K562 (cell line): ENCODE measurements at regions not wholly inside any gene's neighbourhood (a gene's known extent, or its start where the extent isn't known, plus 50 kb on each side); places are given as distances from the start of the nearest gene placed in this dataset.

Experiments used
- BCOR ChIP-seq: fragments of 450-650 bp; IDR thresholded peaks from 2 replicates; pipeline ENCODE4 v1.6.1; 2016
- DACH1 ChIP-seq: fragments of 450-650 bp; IDR thresholded peaks from 2 replicates; pipeline ENCODE4 v1.6.1; 2018; ENCODE audit not compliant: partially characterized antibody
- FOXA3 ChIP-seq, 2 experiments: fragments of 450-650 bp in 1 of 2; sonication (generic) in 1 of 2; formaldehyde crosslinking; IDR thresholded peaks in 1 of 2; conservative IDR thresholded peaks in 1 of 2; 2 replicates each; pipeline versions ENCODE4 v1.4.0 to v1.8.0; 2020 to 2022; ENCODE audit warnings: mild to moderate bottlenecking in 2 of 2, missing genetic modification reagents in 1 of 2
- FOXJ2 ChIP-seq: fragments of 200-800 bp; sonication (Bioruptor generic); IDR thresholded peaks from 2 replicates; pipeline ENCODE4 v1.6.1; 2016; ENCODE audit warnings: missing genetic modification characterization, missing compliant biosample characterization
- HMG20B ChIP-seq: fragments of 250-450 bp; sonication (Bioruptor Pico); IDR thresholded peaks from 2 replicates; pipeline ENCODE4 v1.5.0; 2021; ENCODE audit warnings: mild to moderate bottlenecking
- MAFK ChIP-seq: IDR thresholded peaks from 2 replicates; pipeline ENCODE4 v1.6.1; 2011; ENCODE audit warnings: low read length, improper control_type of control experiment
- NR2C1 ChIP-seq, 2 experiments: fragments of 450-650 bp; IDR thresholded peaks; 2 replicates each; pipeline ENCODE4 v1.6.1; 2017; ENCODE audit warnings: mild to moderate bottlenecking in 2 of 2, antibody characterized with exemption in 1 of 2, inconsistent platforms in 1 of 2, missing compliant biosample characterization in 1 of 2, missing genetic modification characterization in 1 of 2
- ZKSCAN1 ChIP-seq: fragments of 150-350 bp; IDR thresholded peaks from 2 replicates; pipeline ENCODE4 v1.6.1; 2016; ENCODE audit warnings: low read depth, low read length
- ZNF445 ChIP-seq: fragments of 250-450 bp; sonication (Bioruptor Pico); IDR thresholded peaks from 2 replicates; pipeline ENCODE4 v1.4.0; 2020; ENCODE audit warnings: low read depth, mild to moderate bottlenecking, moderate library complexity
- TF ChIP-seq, protein P1 (sequence below), 2 experiments: fragments of 450-650 bp in 1 of 2; sonication (generic) in 1 of 2; formaldehyde crosslinking in 1 of 2; IDR thresholded peaks; 2 replicates each; pipeline versions ENCODE4 v1.7.1 to v1.9.0; 2016 to 2022; ENCODE audit warnings: inconsistent platforms in 1 of 2, mild to moderate bottlenecking in 1 of 2, missing genetic modification reagents in 1 of 2
- TF ChIP-seq, protein P2 (sequence below): fragments of 450-650 bp; formaldehyde crosslinking; IDR thresholded peaks from 2 replicates; pipeline ENCODE4 v1.4.0; 2022; ENCODE audit warnings: missing genetic modification characterization

DNA sequence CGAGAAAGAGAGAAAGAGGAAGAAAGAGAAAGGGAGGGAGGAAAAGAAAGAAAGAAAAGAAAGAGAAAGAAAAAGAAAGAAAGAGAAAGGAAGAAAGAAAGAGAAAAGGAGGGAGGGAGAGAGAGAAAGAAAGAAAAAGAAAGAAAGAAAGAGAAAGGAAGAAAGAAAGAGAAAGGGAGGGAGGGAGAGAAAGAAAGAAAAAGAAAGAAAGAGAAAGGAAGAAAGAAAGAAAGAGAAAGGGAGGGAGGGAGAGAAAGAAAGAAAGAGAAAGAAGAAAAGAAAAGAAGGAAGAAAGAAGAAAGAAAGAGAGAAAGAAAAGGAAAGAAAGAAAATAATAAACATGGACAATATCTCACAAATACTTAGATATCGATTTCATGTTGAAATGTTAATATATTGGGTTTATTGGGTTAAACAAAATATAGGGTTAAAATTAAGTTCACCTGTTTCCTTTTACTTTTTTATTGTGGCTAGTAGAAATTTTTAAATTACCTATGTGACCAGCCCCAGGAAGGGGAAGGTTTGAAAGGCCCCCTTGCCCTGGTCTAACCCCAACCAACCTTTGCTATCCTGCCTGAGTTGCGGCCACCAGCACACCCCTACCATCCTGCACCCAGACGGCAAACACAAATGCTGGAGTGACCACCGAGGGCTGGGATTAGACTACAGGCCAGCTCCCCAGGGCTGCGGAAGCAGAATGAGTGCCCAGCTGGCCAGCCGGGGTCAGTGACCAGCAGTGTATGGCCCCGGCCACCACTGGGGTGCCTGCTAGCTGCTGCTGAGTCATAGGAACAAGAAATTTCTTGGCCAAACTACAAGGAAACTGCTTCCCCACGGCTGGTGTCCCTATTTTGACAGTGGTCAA, 81.0 kb upstream of the FGF3 start (continued):
- TF ChIP-seq, protein P1, sequence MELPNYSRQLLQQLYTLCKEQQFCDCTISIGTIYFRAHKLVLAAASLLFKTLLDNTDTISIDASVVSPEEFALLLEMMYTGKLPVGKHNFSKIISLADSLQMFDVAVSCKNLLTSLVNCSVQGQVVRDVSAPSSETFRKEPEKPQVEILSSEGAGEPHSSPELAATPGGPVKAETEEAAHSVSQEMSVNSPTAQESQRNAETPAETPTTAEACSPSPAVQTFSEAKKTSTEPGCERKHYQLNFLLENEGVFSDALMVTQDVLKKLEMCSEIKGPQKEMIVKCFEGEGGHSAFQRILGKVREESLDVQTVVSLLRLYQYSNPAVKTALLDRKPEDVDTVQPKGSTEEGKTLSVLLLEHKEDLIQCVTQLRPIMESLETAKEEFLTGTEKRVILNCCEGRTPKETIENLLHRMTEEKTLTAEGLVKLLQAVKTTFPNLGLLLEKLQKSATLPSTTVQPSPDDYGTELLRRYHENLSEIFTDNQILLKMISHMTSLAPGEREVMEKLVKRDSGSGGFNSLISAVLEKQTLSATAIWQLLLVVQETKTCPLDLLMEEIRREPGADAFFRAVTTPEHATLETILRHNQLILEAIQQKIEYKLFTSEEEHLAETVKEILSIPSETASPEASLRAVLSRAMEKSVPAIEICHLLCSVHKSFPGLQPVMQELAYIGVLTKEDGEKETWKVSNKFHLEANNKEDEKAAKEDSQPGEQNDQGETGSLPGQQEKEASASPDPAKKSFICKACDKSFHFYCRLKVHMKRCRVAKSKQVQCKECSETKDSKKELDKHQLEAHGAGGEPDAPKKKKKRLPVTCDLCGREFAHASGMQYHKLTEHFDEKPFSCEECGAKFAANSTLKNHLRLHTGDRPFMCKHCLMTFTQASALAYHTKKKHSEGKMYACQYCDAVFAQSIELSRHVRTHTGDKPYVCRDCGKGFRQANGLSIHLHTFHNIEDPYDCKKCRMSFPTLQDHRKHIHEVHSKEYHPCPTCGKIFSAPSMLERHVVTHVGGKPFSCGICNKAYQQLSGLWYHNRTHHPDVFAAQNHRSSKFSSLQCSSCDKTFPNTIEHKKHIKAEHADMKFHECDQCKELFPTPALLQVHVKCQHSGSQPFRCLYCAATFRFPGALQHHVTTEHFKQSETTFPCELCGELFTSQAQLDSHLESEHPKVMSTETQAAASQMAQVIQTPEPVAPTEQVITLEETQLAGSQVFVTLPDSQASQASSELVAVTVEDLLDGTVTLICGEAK (IDR thresholded peaks at IDR 0.05) = no peak
- TF ChIP-seq, protein P1 (CRISPR knock-in tag; IDR thresholded peaks at IDR 0.05) = no peak
- no peak for TF ChIP-seq ZKSCAN1
- TF ChIP-seq, protein P2, sequence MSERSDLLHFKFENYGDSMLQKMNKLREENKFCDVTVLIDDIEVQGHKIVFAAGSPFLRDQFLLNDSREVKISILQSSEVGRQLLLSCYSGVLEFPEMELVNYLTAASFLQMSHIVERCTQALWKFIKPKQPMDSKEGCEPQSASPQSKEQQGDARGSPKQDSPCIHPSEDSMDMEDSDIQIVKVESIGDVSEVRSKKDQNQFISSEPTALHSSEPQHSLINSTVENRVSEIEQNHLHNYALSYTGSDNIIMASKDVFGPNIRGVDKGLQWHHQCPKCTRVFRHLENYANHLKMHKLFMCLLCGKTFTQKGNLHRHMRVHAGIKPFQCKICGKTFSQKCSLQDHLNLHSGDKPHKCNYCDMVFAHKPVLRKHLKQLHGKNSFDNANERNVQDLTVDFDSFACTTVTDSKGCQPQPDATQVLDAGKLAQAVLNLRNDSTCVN (CRISPR knock-in tag) = no peak
- TF ChIP-seq ZNF445 (CRISPR knock-in tag) = no peak
- no peak for TF ChIP-seq FOXA3 (CRISPR knock-in tag; conservative IDR thresholded peaks at IDR 0.05 in 1 of 2, IDR thresholded peaks at IDR 0.05 in 1 of 2)
- TF ChIP-seq DACH1 = no peak
- TF ChIP-seq MAFK = peak; percentile 25; the same call in 1 of the 2 replicates
- TF ChIP-seq NR2C1 (IDR thresholded peaks at IDR 0.05) = no peak
- TF ChIP-seq NR2C1 (tag; IDR thresholded peaks at IDR 0.05) = 0 out of 2 replicates have a peak, but pooled peaks have one; percentile 13
- no peak for TF ChIP-seq HMG20B (CRISPR knock-in tag)
- no peak for TF ChIP-seq BCOR
- TF ChIP-seq FOXJ2 (tag) = no peak
